Effector CD8-positive, alpha-beta T cell (primary cell): ENCODE measurements at regions not wholly inside any gene's neighbourhood (a gene's known extent, or its start where the extent isn't known, plus 50 kb on each side); places are given as distances from the start of the nearest gene placed in this dataset.

Experiments
- DNase-seq: peaks from one replicate; lab custom pipeline; 2025; lab: John Stamatoyannopoulos, UW

GRCh38 chr11:15698855-15699254, 584.1 kb downstream of the INSC start:
- no peak for DNase-seq

GRCh38 chr11:15699978-15700377, 585.3 kb downstream of the INSC start:
- DNase-seq = no peak

GRCh38 chr11:15700456-15700855, 585.7 kb downstream of the INSC start:
- DNase-seq = no peak

- DNase-seq = no peak
Observed at GRCh38 chr11:15704064-15704463, 589.3 kb downstream of the INSC start.

- DNase-seq = no peak
Observed at GRCh38 chr11:15704556-15704955, 589.8 kb downstream of the INSC start.

GRCh38 chr11:15705891-15706290, 591.2 kb downstream of the INSC start:
- no peak for DNase-seq

- no peak for DNase-seq
Observed at GRCh38 chr11:15707194-15707593, 592.5 kb downstream of the INSC start.

GRCh38 chr11:15707971-15708370, 593.2 kb downstream of the INSC start:
- DNase-seq = no peak

- DNase-seq = no peak
Observed at GRCh38 chr11:15710580-15711275, 596.0 kb downstream of the INSC start.

- DNase-seq = no peak
Observed at GRCh38 chr11:15711311-15711710, 596.6 kb downstream of the INSC start.

- DNase-seq = no peak
Observed at GRCh38 chr11:15714641-15715399, 600.1 kb downstream of the INSC start.

- DNase-seq = no peak
Observed at GRCh38 chr11:15716550-15716949, 601.8 kb downstream of the INSC start.

GRCh38 chr11:15720460-15720859, 605.7 kb downstream of the INSC start:
- no peak for DNase-seq

- no peak for DNase-seq
Observed at GRCh38 chr11:15723966-15724365, 609.2 kb downstream of the INSC start.

GRCh38 chr11:15724601-15725000, 609.9 kb downstream of the INSC start:
- DNase-seq = no peak

- no peak for DNase-seq
Observed at GRCh38 chr11:15725246-15725645, 610.5 kb downstream of the INSC start.

- no peak for DNase-seq
Observed at GRCh38 chr11:15726221-15726746, 611.6 kb downstream of the INSC start.

- DNase-seq = no peak
Observed at GRCh38 chr11:15726893-15727519, 612.3 kb downstream of the INSC start.

- DNase-seq = no peak
Observed at GRCh38 chr11:15727520-15727914, 612.8 kb downstream of the INSC start.

- no peak for DNase-seq
Observed at GRCh38 chr11:15728207-15728606, 613.5 kb downstream of the INSC start.

GRCh38 chr11:15730263-15730994, 615.7 kb downstream of the INSC start:
- DNase-seq = no peak

- no peak for DNase-seq
Observed at GRCh38 chr11:15730995-15731385, 616.3 kb downstream of the INSC start.
